NCI-H526 treated with DMSO at 0.1 percent for 48 hours (cell line): ENCODE measurements at regions not wholly inside any gene's neighbourhood (a gene's known extent, or its start where the extent isn't known, plus 50 kb on each side); places are given as distances from the start of the nearest gene placed in this dataset.
"Not testable (repeated sequence)": the region's sequence is repeated elsewhere in the genome, so short reads cannot be mapped to it uniquely, and the experiment has no call there.

Experiments used
- DNase-seq: peaks from one replicate; lab custom pipeline; 2025; lab: John Stamatoyannopoulos, UW

- not testable (repeated sequence) for DNase-seq
Measured at GRCh38 chr13:31607531-31607930, 131.8 kb upstream of the RXFP2 start.

- DNase-seq: not testable (repeated sequence)
Measured at GRCh38 chr13:31608780-31609179, 130.5 kb upstream of the RXFP2 start.

DNA sequence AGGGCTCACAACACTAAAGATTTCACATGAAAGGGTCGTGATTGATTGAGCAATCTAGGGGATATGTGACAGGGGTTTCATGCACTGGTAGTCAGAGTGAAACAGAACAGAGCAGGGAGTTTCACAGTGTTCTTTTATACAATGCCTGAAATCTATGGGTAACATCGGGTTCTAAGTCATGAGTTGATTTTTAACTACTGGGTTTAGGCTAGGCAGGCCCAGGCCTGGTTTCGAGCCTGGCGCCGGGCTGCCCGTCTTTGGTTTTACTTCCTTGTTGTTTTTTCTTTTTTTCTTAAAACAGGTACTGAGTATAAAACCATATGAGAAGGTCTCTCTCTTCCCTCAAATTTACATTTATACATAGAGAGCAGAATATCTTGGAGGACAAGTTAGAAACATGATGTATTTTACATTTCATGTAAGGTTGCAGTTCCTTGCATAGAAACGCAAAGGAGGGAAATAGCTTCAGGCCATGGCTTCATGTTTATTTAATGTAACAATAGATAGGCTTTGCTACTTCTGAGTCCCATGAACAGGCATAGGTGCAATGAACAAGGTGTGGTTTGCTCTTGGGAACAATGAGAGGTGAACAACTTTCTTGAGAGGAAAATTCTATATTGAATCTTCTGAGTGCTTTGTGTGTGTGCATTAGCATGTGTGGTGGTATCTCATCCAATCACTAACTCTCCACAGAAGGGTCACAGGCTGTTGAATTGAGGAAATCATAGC, 128.9 kb upstream of the RXFP2 start:
- DNase-seq: no peak

GRCh38 chr13:31611214-31611613, 128.1 kb upstream of the RXFP2 start:
- no peak for DNase-seq

DNA sequence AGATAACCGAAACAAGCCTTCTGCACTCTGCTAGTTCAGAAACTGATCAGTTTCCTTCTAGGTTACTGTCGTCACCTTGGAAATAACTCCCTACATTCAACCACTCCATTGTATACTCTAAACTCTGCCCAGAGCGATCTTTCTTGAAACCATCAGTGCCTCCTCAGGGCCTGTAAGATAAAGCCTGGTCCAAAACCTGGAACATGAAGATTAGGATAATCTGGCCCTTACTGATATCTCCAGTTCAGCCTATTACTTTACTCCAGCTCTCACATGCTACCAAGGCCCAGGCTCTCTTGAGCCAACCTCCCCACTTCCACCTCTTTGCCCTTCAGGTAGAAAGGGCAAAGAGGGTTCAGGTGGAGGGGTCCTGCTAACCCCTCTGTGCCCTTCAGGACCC, 125.3 kb upstream of the RXFP2 start:
- no peak for DNase-seq

- no peak for DNase-seq
Measured at GRCh38 chr13:31614704-31615103, 124.6 kb upstream of the RXFP2 start.

DNA sequence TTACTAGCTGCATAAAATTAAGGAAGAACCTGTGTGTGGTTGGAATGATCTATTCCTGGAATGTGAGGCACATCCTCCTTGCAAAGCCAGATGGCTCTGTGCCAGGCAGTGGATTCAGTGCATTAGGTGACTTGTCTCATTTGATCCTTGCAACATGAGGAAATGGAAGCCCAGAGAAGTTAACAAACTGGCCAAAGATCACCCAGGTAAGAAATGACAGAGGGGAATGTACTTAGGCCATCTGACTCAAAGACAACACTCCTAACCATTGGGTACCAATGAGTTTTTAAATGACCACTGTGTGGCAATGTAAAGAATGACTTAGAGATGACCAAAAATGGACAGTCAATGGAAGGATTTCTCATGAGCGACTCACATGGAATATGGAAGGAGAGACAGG, 114.2 kb upstream of the RXFP2 start:
- no peak for DNase-seq

DNA sequence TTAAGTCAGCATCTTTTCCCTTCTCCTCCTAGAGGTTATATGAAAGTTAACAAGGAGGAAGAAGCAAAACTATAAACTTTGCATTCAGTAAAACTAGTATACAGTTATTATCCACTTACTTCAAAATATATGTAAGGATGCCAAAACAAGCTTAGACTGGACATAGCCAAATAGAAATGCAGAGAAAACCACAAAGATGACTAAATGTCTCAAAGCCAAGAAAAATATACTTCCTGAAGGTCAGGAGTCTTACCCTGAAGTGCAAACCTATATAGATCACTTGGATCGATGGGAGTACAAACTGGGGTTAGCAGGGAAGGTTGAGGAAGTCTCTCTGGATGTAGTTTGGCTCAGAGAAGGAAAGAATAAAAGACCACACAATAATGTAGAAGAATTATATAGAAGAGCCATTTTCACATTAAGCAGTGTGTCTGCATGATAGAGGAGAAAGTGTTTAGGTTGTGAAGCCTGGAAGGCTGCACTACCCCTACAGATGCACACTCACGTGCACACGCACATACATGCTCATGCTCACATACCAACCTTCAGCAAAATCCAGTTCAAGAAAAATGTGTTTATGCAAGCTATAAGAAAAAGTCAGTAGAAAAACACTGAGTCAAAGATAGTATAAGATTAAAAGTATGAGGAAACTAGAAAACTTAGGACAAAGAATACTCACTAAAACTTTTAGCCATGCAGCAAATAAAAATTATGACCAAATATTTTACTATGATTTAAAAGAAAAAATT, 112.1 kb upstream of the RXFP2 start:
- no peak for DNase-seq

DNA sequence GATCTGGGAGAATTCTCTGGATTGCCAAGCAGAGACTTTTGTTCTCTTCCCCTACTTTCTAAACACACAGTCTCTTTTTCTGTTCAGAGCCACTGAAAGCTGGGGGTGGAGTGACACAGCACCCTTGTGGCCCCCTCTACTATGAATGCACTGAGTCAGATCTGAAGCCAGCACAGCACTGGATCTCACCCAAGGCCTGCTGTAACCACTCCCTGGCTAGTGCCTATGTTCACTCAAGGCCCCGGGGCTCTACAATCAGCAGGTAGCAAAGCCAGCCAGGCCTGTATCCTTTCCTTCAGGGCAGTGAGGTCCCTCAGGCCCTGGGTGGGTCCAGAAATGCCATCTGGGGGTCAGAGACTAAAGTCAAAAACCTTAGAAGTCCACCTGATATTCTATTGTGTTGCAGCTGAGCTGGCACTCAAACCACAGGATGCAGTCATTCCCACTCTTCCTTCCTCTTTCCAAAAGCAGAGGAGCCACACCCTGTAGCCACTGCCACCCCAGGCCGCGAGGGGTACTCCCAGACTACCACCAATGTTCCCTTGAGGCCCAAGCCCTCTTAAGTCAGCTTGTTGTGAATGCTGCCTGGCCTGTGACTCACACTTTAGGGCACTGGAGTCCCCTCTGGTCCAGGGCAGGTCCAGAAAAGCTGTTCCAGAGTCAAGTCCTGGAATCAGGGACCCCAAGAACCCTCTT, 110.1 kb upstream of the RXFP2 start:
- DNase-seq: no peak

DNA sequence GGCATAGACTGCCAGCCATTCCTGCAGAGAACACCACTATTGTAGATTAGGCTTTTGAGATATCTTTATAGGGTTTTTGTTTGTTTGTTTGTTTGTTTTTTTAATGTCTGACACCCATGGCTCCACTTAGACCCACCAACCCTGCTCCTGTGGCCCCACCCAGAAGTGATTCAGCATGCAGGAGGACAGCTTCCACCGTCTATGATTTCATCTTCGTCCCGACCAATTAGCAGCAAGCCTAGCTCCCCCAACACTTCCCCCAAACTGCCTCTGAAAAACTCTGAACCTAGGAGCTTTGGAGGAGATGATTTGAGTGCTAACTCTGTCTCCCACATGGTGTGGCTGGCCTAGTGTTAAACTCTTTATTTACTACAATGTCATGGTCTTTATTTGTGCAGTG, 108.3 kb upstream of the RXFP2 start:
- no peak for DNase-seq

DNA sequence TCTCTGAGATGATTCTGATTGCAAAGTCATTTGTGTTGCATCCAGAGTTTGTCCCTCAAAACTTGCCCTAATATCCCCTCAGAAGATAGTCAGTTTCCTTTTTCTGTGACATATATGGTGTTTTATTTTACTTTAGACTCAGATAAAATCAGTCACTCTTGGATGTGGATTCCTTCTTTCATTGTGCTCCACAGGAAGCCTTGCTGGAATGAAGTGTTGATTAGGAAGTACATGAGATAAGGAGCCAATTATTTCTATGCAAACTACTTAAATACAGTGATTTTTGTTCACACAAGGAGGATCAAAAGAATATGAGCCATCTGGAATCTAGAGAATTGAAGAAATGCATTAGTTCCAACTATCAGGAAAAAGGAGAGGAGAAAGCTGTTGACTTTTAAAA, 107.6 kb upstream of the RXFP2 start:
- no peak for DNase-seq

DNA sequence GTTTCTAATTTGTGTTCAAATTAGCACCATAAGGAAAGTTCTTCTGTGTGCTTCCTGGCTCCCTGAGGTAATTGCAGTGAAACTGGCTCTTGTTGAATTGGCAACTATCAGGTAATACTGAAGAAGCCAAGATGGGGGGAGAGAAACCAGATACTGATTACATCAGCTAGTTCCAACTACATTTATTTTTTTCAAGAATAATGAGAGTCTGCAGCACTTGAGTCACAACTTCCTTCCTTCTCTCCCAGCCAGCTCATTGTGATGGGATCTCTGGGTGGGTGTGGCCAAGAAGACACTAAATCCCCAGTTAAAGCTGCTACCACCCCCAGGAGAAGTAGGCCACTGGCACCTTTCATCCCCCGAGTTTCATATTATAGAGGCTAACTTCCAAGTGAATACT, 100.7 kb upstream of the RXFP2 start:
- DNase-seq: no peak

DNA sequence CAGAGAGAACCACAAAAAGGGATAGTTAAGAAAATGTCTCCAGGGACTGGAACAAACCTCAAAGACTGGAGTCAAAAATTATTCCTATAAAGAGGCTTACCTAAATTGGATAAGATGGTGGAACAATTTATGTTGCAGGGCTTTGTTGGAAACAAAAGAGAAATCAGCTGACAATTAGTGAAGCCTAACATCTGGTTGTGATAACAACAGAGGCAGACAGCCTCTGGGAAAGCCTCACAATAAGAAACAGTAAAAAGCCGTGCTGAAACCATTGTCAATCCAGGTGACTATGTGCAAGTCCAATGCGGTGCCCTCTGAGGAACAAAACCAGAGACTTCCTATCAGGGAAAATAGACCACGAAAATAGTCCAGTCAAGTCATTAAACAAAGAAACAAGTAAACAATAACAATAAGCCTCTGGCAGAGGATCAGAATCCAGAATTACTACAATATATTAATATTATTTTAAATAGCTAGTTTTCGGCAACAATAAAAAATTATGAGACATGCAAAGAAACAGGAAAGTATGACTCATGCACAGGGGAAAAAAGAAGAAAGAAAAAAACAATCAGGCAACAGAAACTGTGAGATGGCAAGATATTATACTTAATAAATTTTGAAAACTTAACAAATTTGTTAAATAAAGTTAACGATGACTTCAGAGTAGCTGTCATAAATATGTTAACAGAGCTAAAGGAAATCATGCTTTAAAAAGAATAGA, 99.7 kb upstream of the RXFP2 start:
- no peak for DNase-seq

GRCh38 chr13:31649766-31650165, 89.6 kb upstream of the RXFP2 start:
- DNase-seq: no peak

GRCh38 chr13:31653730-31654129, 85.6 kb upstream of the RXFP2 start:
- no peak for DNase-seq

DNA sequence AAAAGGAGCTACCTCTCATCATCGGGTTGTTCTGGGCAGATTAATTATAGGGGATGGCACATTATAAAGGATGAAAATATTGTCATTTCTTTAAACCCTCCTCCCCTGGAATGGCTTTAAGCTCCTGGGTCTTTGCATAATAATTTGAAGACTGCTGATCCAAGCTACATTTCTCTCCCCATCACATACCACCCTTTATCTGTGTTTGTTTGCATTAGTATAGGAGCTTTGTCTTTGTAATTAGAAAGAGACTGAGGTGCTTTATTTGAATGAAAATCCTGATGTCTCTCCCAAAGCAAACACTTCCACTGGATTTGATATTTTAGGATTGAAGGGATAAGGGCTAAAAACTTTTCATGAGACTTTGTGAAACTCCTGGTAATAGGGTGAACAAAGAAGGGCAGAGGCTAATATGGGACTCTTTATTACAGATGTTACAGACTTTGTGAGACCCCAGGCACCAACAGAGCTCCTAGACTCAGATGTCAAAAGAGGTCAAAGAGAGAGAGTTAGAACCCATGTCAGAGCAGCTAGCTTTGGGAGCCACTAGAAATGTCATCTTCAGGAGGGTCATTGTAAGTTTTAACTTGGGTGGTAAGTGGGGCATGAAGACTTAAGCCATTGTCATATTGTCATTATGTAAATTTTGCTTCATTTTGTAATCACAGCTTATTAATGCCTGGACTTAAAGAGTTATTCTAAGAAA, 75.3 kb upstream of the RXFP2 start:
- DNase-seq: no peak

- no peak for DNase-seq
Measured at GRCh38 chr13:31670831-31671617, 68.3 kb upstream of the RXFP2 start.

- peak; percentile 18 for DNase-seq
Measured at GRCh38 chr13:31674051-31674450, 65.3 kb upstream of the RXFP2 start.

- no peak for DNase-seq
Measured at GRCh38 chr13:31675440-31675953, 63.8 kb upstream of the RXFP2 start.

DNA sequence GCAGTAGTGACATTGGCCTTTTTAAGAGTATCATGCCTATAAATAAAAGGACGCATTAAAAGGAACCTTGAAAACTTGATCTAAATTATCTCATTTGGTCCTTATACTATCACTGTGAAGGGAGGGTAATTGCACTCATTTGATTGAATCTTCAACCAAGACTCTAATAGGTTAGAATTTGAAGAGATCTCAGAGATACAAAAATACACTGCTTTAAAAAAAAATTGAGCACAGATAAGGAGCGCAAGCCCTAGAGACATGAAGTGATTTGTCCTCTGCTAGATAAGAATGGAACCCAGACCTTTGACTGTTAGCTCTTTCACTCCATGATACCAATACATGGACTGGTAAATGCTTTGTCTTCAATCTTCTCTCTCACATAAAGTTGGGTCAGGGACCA, 58.2 kb upstream of the RXFP2 start:
- DNase-seq: no peak

DNA sequence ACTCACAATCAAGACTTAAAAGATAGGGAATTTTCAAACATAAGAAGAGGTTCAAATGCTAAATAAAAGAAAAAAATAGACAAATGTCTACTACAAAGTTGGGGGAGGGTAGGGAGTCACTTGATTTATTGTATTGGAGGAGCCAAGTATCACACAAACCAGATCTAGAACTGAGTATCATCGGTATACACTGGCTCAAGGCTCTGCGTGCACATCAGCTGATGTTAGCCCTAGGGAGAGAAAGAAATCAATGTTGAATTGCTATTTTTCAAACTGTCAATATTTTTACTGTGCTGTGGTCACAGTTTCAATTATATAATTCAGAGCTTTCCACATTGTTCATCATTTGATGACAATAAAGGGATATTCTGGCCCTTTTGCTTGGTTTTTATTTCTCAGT, 54.9 kb upstream of the RXFP2 start:
- DNase-seq: no peak
